GM21390 (cell line): ENCODE measurements at regions not wholly inside any gene's neighbourhood (a gene's known extent, or its start where the extent isn't known, plus 50 kb on each side); places are given as distances from the start of the nearest gene placed in this dataset.
"Not testable (repeated sequence)": the region's sequence is repeated elsewhere in the genome, so short reads cannot be mapped to it uniquely, and the experiment has no call there.

Source experiments
- ATAC-seq: cut with Tn5 transposase; IDR thresholded peaks from one replicate; pipeline ENCODE4 v1.9.1; 2021; ENCODE audit not compliant: unreplicated experiment

- peak; percentile 95 for ATAC-seq
These were observed 252.2 kb upstream of the TBL1XR1 start for GRCh38 chr3:177449360-177450006.

DNA sequence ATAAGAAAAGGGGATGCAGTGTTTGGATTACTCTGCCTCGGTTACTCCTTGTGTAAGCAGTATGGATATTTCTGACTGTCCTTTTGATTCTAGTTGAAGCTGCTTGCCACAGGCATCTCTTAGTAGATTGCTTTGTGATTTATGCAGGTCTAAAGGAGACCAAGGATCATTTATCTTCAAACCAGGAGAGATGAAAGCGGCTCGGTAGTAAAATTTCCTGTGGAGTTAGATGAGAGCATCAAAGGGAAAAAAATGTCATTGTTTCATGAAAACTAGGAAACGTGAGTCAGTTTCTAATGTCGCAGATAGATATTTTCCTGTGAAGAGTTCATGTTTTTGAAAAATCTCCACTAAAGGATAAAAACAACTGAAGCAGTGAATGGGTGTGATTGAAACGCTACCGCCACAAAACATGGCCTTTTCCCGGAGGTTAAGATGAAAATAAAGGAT lies 254.0 kb upstream of the TBL1XR1 start:
- no peak for ATAC-seq

DNA sequence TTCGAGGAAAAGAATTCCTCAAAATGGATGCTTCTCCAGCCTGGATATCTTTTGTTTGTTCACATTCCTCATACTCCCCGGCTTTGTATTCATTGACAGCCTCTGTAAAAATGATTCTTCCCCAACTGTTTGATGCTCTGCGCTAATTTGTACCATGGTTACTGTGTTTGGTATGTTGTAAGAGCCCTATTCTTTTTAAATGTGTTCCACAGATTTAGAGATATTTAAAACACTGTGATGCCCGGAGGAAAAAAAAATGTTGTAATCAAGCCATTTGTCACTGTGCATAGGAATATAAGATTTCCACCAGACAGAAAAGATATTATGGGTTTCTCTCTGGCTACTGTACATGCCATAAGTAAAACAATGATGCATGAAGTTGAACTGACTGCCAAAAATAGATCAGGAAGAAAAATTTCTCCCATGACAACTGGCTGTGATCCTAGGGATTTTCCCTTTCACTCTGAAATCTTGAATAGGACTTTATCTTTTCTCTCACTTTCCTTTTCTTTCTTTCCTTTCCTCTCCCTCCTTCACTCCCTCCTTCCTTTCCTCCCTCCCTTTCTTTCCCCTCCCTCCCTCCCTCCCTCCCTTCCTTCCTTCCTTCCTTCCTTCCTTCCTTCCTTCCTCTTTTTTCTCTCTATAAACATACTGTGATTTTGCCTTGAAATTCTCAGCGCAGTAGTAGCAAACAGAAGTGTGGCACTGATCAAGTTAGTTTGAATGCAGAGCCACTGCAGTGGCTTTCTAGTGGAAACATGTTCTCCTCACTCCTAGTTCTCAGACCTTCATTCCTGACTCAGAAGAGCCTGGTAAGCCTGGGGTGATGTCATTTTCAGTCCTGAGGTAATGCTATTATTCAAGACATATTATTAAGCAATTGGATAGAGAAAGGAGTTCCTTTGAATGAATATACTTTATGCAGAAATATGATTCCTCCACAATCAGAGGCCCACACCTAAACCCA lies 254.9 kb upstream of the TBL1XR1 start:
- ATAC-seq = no peak

- no peak for ATAC-seq
These were observed 255.7 kb upstream of the TBL1XR1 start for GRCh38 chr3:177452831-177453450.

DNA sequence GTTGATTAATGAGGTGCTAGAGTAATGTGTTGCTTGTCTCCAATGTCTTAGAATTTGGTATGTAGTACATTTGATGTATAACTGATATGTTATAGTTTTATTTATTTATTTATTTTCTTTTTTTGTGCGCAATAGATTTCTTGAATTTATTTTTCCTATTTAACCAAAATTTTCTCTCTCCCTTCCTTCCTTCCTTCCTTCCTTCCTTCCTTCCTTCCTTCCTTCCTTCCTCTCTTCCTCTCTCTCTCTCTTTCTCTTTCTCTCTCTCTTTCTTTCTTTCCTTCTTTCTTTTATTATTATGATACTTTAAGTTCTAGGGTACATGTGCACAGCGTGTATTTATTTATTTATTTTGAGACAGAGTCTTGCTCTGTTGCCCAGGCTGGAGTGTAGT lies 256.2 kb upstream of the TBL1XR1 start:
- ATAC-seq = no peak

DNA sequence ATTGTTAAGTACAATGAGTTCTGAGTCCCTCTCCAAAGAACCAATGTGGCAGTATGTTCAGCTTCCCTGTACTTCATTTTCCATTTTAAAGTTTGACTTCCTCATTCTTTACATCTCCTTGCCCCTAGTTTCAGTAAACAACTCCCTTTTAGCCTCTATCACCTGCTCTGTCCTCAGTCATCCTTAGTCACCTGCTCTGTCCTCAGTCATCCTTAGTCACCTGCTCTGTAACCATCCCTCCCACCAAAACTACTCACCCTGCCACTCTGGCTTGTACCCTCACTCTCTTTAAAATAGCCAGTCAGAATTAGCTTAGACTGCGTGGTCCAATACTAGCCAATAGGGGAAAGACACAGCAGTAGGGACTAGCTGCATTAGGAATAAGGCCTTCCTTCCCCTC lies 259.9 kb upstream of the TBL1XR1 start:
- not testable (repeated sequence) for ATAC-seq

DNA sequence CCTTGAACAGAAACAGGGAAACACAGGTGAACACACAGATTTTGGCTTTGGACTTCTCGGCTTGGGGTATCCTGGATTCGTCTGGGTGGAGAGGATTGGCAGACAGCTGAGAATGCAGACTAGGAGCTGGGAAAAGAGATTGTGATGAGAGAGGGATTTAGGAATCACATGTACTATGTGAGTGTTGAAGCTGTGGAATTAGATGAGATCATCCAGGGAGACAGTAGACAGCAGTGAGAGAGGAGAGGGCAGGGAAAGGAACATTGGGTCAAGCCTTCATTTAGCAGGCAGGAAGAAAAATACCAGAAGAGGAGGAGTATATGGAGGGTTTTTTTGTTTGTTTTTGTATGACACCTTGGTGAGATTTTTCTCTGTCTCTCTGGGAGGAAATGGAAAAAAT lies 262.1 kb upstream of the TBL1XR1 start:
- ATAC-seq = no peak

- no peak for ATAC-seq
These were observed 262.8 kb upstream of the TBL1XR1 start for GRCh38 chr3:177460047-177460446.

DNA sequence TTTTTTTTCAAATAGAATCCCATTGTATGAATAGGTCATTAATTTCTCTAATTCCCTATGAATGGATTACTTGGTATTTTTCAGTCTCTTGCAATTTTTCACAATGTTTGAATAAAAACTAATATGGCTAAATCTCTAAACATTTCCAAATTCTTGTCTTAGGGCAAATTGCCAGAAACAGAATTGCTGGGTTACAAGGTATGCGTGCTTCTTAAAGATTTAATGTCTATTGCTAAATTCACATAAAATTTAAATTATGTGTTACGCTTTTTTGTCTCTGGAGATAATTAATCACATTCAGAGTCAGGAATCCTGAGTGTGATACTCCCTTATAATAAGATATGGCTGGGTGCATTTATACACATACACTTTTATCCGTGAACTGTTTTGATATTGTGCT lies 264.5 kb upstream of the TBL1XR1 start:
- ATAC-seq = no peak

DNA sequence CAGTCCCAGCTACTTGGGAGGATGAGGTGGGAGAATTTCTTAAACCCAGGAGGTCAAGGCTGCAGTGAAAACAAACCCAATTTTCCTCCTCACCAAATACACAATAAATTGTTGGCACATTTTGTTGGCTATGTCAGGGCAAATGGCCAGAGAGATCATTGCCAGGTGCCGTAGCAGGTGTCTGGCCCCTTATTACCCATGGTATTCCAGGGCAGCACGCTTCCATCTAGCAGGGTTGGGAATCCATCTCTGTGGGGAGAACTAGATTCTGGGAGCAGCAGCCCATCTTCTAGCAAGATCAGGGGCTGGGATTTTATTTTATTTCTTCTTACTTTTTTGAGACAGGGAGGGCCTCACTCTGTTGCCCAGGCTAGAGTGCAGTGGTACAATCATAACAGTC lies 266.1 kb upstream of the TBL1XR1 start:
- not testable (repeated sequence) for ATAC-seq

DNA sequence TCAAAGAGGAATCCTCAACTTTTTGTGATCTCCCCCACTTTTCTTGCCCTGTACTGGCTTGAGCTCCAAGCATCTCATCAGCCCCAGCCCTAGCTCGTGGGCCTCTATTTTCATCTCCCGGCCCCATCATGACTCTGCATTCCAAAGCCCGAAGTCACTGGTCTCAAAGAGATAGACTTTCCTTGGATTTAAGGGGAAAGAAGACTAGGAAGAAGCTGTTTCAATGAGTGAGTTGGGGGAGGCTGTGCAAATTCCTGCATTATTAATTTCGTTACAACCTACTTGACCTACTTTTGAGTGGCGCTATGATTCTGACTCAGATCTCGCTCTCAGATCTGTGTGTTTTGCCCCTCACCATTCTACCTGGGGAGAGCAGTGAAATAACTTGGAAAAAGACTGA lies 266.6 kb upstream of the TBL1XR1 start:
- ATAC-seq = no peak

DNA sequence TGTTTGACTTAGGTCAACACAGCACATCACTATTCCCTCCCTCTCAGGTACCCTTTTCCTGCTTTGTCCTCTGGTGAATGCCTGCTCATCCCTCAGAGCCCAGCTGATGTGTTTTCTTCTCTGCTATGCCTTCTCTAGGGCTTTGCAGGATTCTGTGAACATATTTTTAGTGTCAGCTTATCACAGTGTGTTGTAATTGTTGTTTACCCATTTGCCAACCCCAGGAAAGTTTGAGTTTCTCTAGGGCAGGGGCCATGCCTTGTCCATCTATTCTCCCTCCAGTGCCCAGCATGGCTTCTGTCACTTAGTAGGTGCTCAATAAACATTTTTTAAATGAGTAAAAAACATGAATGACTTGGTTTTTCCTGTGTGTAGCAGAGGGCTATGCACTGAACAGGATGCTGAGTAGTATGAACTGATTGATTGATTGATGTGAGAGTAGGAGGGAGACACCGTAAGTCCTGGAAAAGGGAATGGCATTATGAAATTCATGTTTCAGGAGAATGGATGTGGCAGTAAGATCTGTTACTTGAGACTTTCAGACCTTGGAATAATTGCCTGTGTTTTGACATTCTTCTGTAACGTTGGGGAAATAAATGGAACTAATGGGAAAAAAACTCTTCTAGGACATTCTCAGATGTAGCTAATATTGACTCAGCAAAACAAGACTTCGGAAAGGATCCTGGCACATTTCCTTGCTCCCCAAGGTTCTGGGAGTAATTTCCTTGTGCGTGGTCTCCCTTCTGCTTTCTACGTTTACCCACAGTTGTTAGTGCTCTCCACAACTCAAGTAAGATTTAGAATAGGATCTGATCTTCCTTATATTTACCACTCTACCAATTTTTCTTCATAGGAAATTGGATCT lies 267.3 kb upstream of the TBL1XR1 start:
- no peak for ATAC-seq

- ATAC-seq = no peak
These were observed 268.0 kb upstream of the TBL1XR1 start for GRCh38 chr3:177465257-177465642.

- no peak for ATAC-seq
These were observed 268.8 kb upstream of the TBL1XR1 start for GRCh38 chr3:177466074-177466473.

- not testable (repeated sequence) for ATAC-seq
These were observed 269.3 kb upstream of the TBL1XR1 start for GRCh38 chr3:177466622-177467021.

DNA sequence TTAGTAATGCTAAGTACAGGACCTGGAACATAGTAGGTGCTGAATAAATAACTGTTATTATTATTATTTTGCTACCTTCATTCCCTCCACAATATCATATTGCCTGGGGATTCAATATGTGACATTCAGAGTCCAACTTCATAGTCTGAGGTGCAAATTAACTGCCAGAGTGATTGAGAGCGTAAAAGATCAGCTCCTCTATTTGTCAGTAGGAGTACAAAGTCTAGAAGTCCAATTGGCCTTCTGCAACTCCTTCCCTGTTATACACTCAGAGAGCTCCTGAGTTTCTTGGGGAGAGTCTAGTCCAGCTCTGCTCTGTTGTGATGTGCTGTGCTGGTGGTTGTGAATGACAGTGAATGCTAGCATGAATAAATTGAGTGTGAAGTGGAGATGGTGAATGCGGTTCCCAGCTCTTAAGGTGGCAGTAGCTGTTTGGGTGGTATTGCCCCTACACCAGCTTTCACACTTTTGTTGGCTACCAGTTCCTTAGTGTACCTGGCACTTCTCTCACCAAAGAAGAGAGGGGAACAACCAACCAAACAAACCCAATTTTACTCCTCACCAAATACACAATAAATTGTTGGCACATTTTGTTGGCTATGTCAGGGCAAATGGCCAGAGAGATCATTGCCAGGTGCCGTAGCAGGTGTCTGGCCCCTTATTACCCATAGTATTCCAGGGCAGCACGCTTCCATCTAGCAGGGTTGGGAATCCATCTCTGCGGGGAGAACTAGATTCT lies 270.1 kb upstream of the TBL1XR1 start:
- ATAC-seq = no peak

DNA sequence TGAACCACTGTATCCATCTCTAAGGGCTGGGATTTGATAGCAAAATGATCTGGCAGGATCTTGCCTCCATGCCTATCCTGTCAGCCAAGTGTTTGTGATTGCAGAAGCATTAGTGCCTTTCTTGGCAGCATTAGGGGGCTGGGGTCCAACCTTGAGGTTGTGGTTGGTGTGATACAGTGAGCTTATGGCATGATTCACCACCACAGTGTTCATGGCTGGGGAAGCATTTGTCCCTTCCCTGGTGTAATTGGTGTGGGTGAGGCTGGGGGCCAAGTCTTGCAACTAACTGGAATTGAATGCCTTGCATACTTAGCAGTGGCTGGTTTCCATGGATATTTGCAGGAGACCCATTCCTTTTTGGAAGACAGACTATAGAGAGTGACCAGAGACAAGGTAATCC lies 271.0 kb upstream of the TBL1XR1 start:
- ATAC-seq = no peak

DNA sequence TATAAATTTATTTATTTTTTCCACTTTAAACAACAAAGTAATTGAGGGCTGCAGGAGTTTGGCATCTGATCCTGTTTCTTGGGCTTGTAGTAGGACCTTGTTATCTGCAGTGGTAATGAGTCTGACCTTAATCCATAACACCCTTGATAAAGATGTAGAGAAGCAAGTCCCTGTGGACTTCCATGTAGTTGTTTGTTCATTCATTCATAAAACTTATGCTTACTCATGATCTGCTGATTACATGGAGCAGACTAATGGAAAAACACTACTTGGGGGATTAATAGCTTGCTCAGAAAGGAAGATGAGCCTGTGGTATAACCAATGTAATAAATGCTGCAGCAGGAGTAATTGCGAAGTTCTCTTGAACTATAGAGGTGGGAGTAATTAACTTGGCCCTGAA lies 271.5 kb upstream of the TBL1XR1 start:
- ATAC-seq = no peak

DNA sequence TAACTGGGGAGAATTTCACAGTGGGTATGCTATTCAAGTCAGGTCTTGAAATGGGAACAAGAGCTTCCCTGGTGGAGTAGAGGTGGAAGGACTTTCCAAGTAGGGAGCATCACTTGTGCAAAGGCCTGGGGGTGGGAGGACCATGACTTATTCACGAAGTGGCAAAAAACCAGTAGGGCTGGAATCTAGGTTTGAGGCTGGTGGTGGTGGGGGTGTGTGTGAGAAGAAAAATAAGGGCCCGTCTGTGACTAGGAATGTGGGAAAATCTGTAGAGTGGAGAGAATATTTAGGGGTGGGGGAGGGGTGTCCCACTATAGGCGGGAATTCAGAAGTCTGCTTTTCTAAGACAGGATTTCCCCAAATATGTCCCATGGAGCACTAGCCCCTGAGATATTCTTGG lies 271.9 kb upstream of the TBL1XR1 start:
- no peak for ATAC-seq
